HG03469 (cell line): ENCODE measurements at regions not wholly inside any gene's neighbourhood (a gene's known extent, or its start where the extent isn't known, plus 50 kb on each side); places are given as distances from the start of the nearest gene placed in this dataset.
"Not testable (repeated sequence)": the region's sequence is repeated elsewhere in the genome, so short reads cannot be mapped to it uniquely, and the experiment has no call there.

Experiments
- ATAC-seq: cut with Tn5 transposase; IDR thresholded peaks from one replicate; pipeline ENCODE4 v1.9.1; 2021; ENCODE audit warnings: mild to moderate bottlenecking, moderate library complexity, moderate number of reproducible peaks; ENCODE audit not compliant: unreplicated experiment

- ATAC-seq = no peak
Observed at GRCh38 chr2:67895227-67895941, 167.4 kb downstream of the C1D start.

GRCh38 chr2:67896076-67896475 is 166.7 kb downstream of the C1D start:
- ATAC-seq = no peak

GRCh38 chr2:67896476-67896875 is 166.3 kb downstream of the C1D start:
- no peak for ATAC-seq

- ATAC-seq = no peak
Observed at GRCh38 chr2:67898595-67898994, 164.2 kb downstream of the C1D start.

GRCh38 chr2:67899187-67899586 is 163.6 kb downstream of the C1D start:
- no peak for ATAC-seq

- ATAC-seq = no peak
Observed at GRCh38 chr2:67900826-67901225, 162.0 kb downstream of the C1D start.

GRCh38 chr2:67904566-67904965 is 158.2 kb downstream of the C1D start:
- no peak for ATAC-seq

- no peak for ATAC-seq
Observed at GRCh38 chr2:67904966-67905365, 157.8 kb downstream of the C1D start.

GRCh38 chr2:67906547-67906946 is 156.3 kb downstream of the C1D start:
- ATAC-seq = not testable (repeated sequence)

GRCh38 chr2:67917332-67918054 is 145.3 kb downstream of the C1D start:
- no peak for ATAC-seq

GRCh38 chr2:67918471-67918870 is 144.3 kb downstream of the C1D start:
- no peak for ATAC-seq

GRCh38 chr2:67919490-67919889 is 143.3 kb downstream of the C1D start:
- no peak for ATAC-seq

GRCh38 chr2:67922080-67922785 is 140.6 kb downstream of the C1D start:
- no peak for ATAC-seq

GRCh38 chr2:67923696-67924095 is 139.1 kb downstream of the C1D start:
- ATAC-seq = no peak

- no peak for ATAC-seq
Observed at GRCh38 chr2:67927501-67927900, 135.3 kb downstream of the C1D start.

- no peak for ATAC-seq
Observed at GRCh38 chr2:67930156-67930555, 132.6 kb downstream of the C1D start.

GRCh38 chr2:67936969-67937368 is 125.8 kb downstream of the C1D start:
- ATAC-seq = no peak

GRCh38 chr2:67938053-67938452 is 124.8 kb downstream of the C1D start:
- ATAC-seq = no peak

- no peak for ATAC-seq
Observed at GRCh38 chr2:67945056-67945455, 117.7 kb downstream of the C1D start.

GRCh38 chr2:67945940-67946339 is 116.9 kb downstream of the C1D start:
- ATAC-seq = no peak

- ATAC-seq = no peak
Observed at GRCh38 chr2:67948057-67948456, 114.7 kb downstream of the C1D start.

GRCh38 chr2:67948506-67948905 is 114.3 kb downstream of the C1D start:
- no peak for ATAC-seq
